Tibial artery (tissue), 4 donors: ENCODE measurements at regions not wholly inside any gene's neighbourhood (a gene's known extent, or its start where the extent isn't known, plus 50 kb on each side); places are given as distances from the start of the nearest gene placed in this dataset.

ENCODE experiments used
- DNase-seq, 2 donors: peaks; one replicate each; pipeline ENCODE4 v3.0.0-alpha.2; 2019
- H3K27ac ChIP-seq, 2 donors: fragments of 200-600 bp; sonication (generic) in 1 of 2; 1 replicate in 1 of 2; 2 replicates in 1 of 2; pipeline ENCODE4 v1.5.1; 2018 to 2019; ENCODE audit warnings: mild to moderate bottlenecking in 1 of 2
- H3K27me3 ChIP-seq, 2 donors: fragments of 200-600 bp; sonication (generic) in 1 of 2; one replicate each; pipeline versions ENCODE4 v1.5.1 to v1.6.0; 2016 to 2019
- H3K36me3 ChIP-seq, 3 donors: fragments of 200-600 bp; sonication (generic) in 2 of 3; one replicate each; pipeline ENCODE4 v1.5.1; 2016 to 2019; ENCODE audit warnings: mild to moderate bottlenecking in 2 of 3
- H3K4me1 ChIP-seq, 4 donors: fragments of 200-600 bp; sonication (generic) in 2 of 4; 1 replicate in 3 of 4; 2 replicates in 1 of 4; pipeline ENCODE4 v1.5.1; 2016 to 2019
- H3K4me3 ChIP-seq, 2 donors: fragments of 200-600 bp; sonication (generic) in 1 of 2; 1 replicate in 1 of 2; 2 replicates in 1 of 2; pipeline ENCODE4 v1.5.1; 2018 to 2019; ENCODE audit warnings: mild to moderate bottlenecking in 2 of 2
- H3K9me3 ChIP-seq, 3 donors: fragments of 200-600 bp; sonication (generic) in 1 of 3; one replicate each; pipeline ENCODE4 v1.5.1; 2016 to 2019
- intact Hi-C: fragments of 100-400 bp; cut with DNase I; formaldehyde crosslinking; loops from one replicate; pipeline ENCODE4 v1.15.0; 2023; ENCODE audit warnings: low total_unique reads
- TF ChIP-seq, protein P1 (sequence below), 2 experiments: fragments of 200-600 bp in 1 of 2; fragments of 450-650 bp in 1 of 2; IDR thresholded peaks; one replicate each; pipeline ENCODE4 v1.5.1; 2017 to 2019; ENCODE audit warnings: antibody characterized with exemption in 2 of 2, mild to moderate bottlenecking in 1 of 2, moderate library complexity in 1 of 2

DNA sequence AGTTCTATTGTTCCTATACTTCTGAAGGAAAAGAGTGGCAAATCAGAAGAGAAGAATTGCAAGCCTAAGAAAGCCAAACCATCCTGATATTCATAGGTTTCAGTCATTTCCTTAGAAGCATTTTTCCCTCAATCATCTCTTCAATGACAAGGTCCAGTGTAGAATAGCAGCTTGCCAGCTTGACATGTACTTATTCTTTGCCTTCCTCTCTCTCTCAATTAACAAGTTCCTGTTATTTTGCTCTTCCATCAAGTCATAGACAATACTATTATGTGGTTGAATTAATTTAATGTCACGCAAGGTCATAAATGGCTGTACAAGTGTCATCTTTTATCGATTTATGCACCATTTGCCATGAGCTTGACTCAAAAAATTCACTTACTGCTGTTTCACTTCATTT is 216.3 kb upstream of the MBL2 start:
- Histone ChIP-seq H3K27ac (no peak overlapping the region), H3K4me3 (no peak overlapping the region), H3K4me1 (no peaks in the 10 kb centered on the region), H3K27me3 (no peaks in the 10 kb centered on the region), H3K36me3 (no peaks in the 10 kb centered on the region), H3K9me3 (no peaks in the 10 kb centered on the region)
- TF ChIP-seq, protein P1, sequence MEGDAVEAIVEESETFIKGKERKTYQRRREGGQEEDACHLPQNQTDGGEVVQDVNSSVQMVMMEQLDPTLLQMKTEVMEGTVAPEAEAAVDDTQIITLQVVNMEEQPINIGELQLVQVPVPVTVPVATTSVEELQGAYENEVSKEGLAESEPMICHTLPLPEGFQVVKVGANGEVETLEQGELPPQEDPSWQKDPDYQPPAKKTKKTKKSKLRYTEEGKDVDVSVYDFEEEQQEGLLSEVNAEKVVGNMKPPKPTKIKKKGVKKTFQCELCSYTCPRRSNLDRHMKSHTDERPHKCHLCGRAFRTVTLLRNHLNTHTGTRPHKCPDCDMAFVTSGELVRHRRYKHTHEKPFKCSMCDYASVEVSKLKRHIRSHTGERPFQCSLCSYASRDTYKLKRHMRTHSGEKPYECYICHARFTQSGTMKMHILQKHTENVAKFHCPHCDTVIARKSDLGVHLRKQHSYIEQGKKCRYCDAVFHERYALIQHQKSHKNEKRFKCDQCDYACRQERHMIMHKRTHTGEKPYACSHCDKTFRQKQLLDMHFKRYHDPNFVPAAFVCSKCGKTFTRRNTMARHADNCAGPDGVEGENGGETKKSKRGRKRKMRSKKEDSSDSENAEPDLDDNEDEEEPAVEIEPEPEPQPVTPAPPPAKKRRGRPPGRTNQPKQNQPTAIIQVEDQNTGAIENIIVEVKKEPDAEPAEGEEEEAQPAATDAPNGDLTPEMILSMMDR (IDR thresholded peaks at IDR 0.05), result no peak
- intact Hi-C loops, result no loop called here
- no peak for DNase-seq

DNA sequence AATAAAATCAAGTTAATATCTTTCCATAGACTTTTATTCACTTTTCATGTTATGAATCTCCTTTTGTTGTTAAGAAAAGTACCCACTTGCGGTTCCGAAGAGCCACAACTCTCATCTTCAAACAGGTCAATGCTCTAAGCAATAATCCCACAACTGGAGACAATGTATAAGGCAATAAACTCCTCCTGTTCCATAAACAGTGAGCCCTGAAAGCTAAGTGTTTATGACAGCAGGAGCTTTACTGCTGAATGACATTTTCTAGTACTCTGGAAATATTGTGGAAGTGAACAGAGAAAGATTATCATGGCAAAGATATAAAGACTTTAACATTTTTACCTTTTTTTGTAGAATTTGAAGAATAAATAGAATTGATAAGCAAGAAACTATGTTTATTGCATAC is 213.5 kb upstream of the MBL2 start:
- Histone ChIP-seq H3K9me3 (no peaks in the 10 kb centered on the region), H3K36me3 (no peaks in the 10 kb centered on the region), H3K4me3 (no peak overlapping the region), H3K4me1 (no peaks in the 10 kb centered on the region), H3K27me3 (no peaks in the 10 kb centered on the region), H3K27ac (no peak overlapping the region)
- intact Hi-C loops, result no loop called here
- no peak for DNase-seq
- TF ChIP-seq, protein P1 (IDR thresholded peaks at IDR 0.05), result no peak

GRCh38 chr10:52984169-52984568 is 211.6 kb upstream of the MBL2 start:
- H3K9me3 ChIP-seq, result no peaks in the 10 kb centered on the region
- no peak overlapping the region for H3K27ac ChIP-seq
- intact Hi-C loops, result no loop called here
- H3K4me1 ChIP-seq, result no peaks in the 10 kb centered on the region
- no peak overlapping the region for H3K4me3 ChIP-seq
- H3K36me3 ChIP-seq, result no peaks in the 10 kb centered on the region
- H3K27me3 ChIP-seq, result no peaks in the 10 kb centered on the region
- no peak for DNase-seq
- TF ChIP-seq, protein P1 (IDR thresholded peaks at IDR 0.05), result no peak

DNA sequence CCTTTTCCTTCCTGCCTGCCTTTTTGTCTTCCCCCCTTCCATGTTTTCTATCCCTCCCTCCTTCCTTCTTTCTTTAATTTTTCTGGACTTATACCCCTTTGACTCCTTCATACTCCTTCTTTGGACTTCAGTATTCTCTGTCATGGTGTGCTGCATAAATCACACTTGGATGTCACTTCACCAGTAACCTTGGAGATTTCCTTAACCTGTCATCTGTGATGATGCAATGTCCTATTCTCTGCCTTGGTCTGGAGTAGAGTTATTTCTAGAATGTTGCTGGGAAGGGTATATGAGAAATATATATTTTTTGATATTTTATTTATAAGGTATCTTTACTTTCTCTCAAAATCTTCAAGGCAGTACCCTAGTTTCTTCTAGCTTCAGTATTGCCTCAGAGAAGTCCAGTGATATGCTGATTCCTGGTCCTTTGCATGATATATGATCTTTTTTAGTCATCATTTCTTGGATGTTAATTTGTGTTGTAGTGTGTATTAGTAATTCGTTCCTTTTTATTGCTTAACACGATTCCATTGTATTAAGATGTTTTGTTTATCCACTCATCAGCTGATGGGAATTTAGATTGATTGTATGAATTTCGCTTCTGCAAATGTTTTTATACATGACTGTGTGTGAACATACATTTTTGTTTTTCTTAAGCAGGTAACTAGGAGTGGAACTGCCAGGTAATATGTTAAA is 206.9 kb upstream of the MBL2 start:
- no peak for DNase-seq
- TF ChIP-seq, protein P1 (IDR thresholded peaks at IDR 0.05), result no peak

GRCh38 chr10:52977581-52977980 is 205.0 kb upstream of the MBL2 start:
- no peak for DNase-seq
- H3K36me3 ChIP-seq, result no peaks in the 10 kb centered on the region
- no peaks in the 10 kb centered on the region for H3K27me3 ChIP-seq
- intact Hi-C loops, result no loop called here
- no peak overlapping the region for H3K27ac ChIP-seq
- TF ChIP-seq, protein P1 (IDR thresholded peaks at IDR 0.05), result no peak
- no peak overlapping the region for H3K4me3 ChIP-seq
- H3K9me3 ChIP-seq, result no peaks in the 10 kb centered on the region
- H3K4me1 ChIP-seq, result no peaks in the 10 kb centered on the region

More for the DNA sequence above, 206.9 kb upstream of the MBL2 start:
- intact Hi-C loops, result no loop called here
- H3K36me3 ChIP-seq, result no peaks in the 10 kb centered on the region
- no peaks in the 10 kb centered on the region for H3K4me1 ChIP-seq
- H3K27me3 ChIP-seq, result no peaks in the 10 kb centered on the region
- no peak overlapping the region for H3K27ac ChIP-seq
- no peak overlapping the region for H3K4me3 ChIP-seq
- no peaks in the 10 kb centered on the region for H3K9me3 ChIP-seq
